Activated naive CD4-positive, alpha-beta T cell treated with anti-CD3 and anti-CD28 coated beads for 36 hours (primary cell): ENCODE measurements at regions not wholly inside any gene's neighbourhood (a gene's known extent, or its start where the extent isn't known, plus 50 kb on each side); places are given as distances from the start of the nearest gene placed in this dataset.

ENCODE experiments used
- CTCF ChIA-PET: fragments of 350-600 bp; sonication (Branson Sonifier 250); formaldehyde crosslinking; loops from one replicate; lab custom pipeline; 2021; ENCODE audit warnings: antibody characterized with exemption; lab: Charles Lee
- DNase-seq: peaks from one replicate; pipeline ENCODE4 v3.0.0-alpha.2; 2020
- H3K27ac Mint-ChIP-seq: one replicate; pipeline ENCODE4 v1.8.0; 2021; ENCODE audit warnings: mild to moderate bottlenecking, mixed read lengths
- H3K27me3 Mint-ChIP-seq: one replicate; pipeline ENCODE4 v1.8.0; 2021; ENCODE audit warnings: low read depth, mixed read lengths
- H3K36me3 Mint-ChIP-seq: one replicate; pipeline ENCODE4 v1.8.0; 2021; ENCODE audit warnings: low read depth, mixed read lengths
- H3K4me1 Mint-ChIP-seq: one replicate; pipeline ENCODE4 v1.8.0; 2021; ENCODE audit warnings: low read depth, mixed read lengths
- H3K4me3 Mint-ChIP-seq: one replicate; pipeline ENCODE4 v1.8.0; 2021; ENCODE audit warnings: mild to moderate bottlenecking, moderate library complexity, mixed read lengths
- H3K9me3 Mint-ChIP-seq: one replicate; pipeline ENCODE4 v1.8.0; 2021; ENCODE audit warnings: mixed read lengths
- intact Hi-C: fragments of 100-400 bp; cut with micrococcal nuclease; formaldehyde crosslinking; loops from one replicate; pipeline ENCODE4 v1.15.1; 2023

- DNase-seq: no peak
- no peaks in the 10 kb centered on the region for H3K4me1 Mint-ChIP-seq
- CTCF ChIA-PET: no interaction called here
- peaks cover 12% of the 10 kb centered on the region for H3K27me3 Mint-ChIP-seq
- no peak overlapping the region for H3K4me3 Mint-ChIP-seq
- H3K36me3 Mint-ChIP-seq: no peaks in the 10 kb centered on the region
- intact Hi-C loops: no loop called here
- H3K9me3 Mint-ChIP-seq: no peaks in the 10 kb centered on the region
- H3K27ac Mint-ChIP-seq: no peak overlapping the region
Observed at GRCh38 chr2:120418174-120418787, 72.3 kb downstream of the INHBB start.

GRCh38 chr2:120419073-120419472 is 73.1 kb downstream of the INHBB start:
- DNase-seq: no peak
- Mint-ChIP-seq H3K27me3 (peaks cover 12% of the 10 kb centered on the region), H3K27ac (no peak overlapping the region), H3K4me3 (no peak overlapping the region), H3K4me1 (no peaks in the 10 kb centered on the region), H3K9me3 (no peaks in the 10 kb centered on the region), H3K36me3 (no peaks in the 10 kb centered on the region)
- CTCF ChIA-PET: no interaction called here
- intact Hi-C loops: no loop called here

GRCh38 chr2:120419955-120420354 is 74.0 kb downstream of the INHBB start:
- Mint-ChIP-seq H3K9me3 (no peaks in the 10 kb centered on the region), H3K4me1 (no peaks in the 10 kb centered on the region), H3K27me3 (peaks cover 12% of the 10 kb centered on the region), H3K4me3 (no peak overlapping the region), H3K27ac (no peak overlapping the region), H3K36me3 (no peaks in the 10 kb centered on the region)
- intact Hi-C loops: no loop called here
- no peak for DNase-seq
- CTCF ChIA-PET: no interaction called here

- H3K4me3 Mint-ChIP-seq: no peak overlapping the region
- intact Hi-C loops: no loop called here
- H3K27ac Mint-ChIP-seq: no peak overlapping the region
- H3K9me3 Mint-ChIP-seq: no peaks in the 10 kb centered on the region
- CTCF ChIA-PET: no interaction called here
- peaks cover 12% of the 10 kb centered on the region for H3K27me3 Mint-ChIP-seq
- no peaks in the 10 kb centered on the region for H3K36me3 Mint-ChIP-seq
- no peak for DNase-seq
- no peaks in the 10 kb centered on the region for H3K4me1 Mint-ChIP-seq
Observed at GRCh38 chr2:120421126-120421829, 75.3 kb downstream of the INHBB start.

- no peaks in the 10 kb centered on the region for H3K36me3 Mint-ChIP-seq
- intact Hi-C loops: no loop called here
- no peaks in the 10 kb centered on the region for H3K9me3 Mint-ChIP-seq
- H3K27ac Mint-ChIP-seq: no peak overlapping the region
- no peak overlapping the region for H3K4me3 Mint-ChIP-seq
- H3K27me3 Mint-ChIP-seq: peaks cover 12% of the 10 kb centered on the region
- DNase-seq: no peak
- no peaks in the 10 kb centered on the region for H3K4me1 Mint-ChIP-seq
- CTCF ChIA-PET: no interaction called here
Observed at GRCh38 chr2:120421830-120422175, 75.9 kb downstream of the INHBB start.

GRCh38 chr2:120422465-120423160 is 76.7 kb downstream of the INHBB start:
- intact Hi-C loops: no loop called here
- H3K27ac Mint-ChIP-seq: no peak overlapping the region
- no peak for DNase-seq
- no peaks in the 10 kb centered on the region for H3K9me3 Mint-ChIP-seq
- CTCF ChIA-PET: no interaction called here
- H3K4me1 Mint-ChIP-seq: no peaks in the 10 kb centered on the region
- H3K4me3 Mint-ChIP-seq: no peak overlapping the region
- H3K36me3 Mint-ChIP-seq: no peaks in the 10 kb centered on the region
- peaks cover 16% of the 10 kb centered on the region for H3K27me3 Mint-ChIP-seq

- Mint-ChIP-seq H3K27ac (no peak overlapping the region), H3K9me3 (no peaks in the 10 kb centered on the region), H3K4me3 (no peak overlapping the region), H3K4me1 (no peaks in the 10 kb centered on the region), H3K36me3 (no peaks in the 10 kb centered on the region), H3K27me3 (peaks cover 12% of the 10 kb centered on the region)
- CTCF ChIA-PET: no interaction called here
- DNase-seq: no peak
- intact Hi-C loops: no loop called here
Observed at GRCh38 chr2:120423167-120423943, 77.4 kb downstream of the INHBB start.

GRCh38 chr2:120424274-120424796 is 78.4 kb downstream of the INHBB start:
- CTCF ChIA-PET: no interaction called here
- H3K36me3 Mint-ChIP-seq: no peaks in the 10 kb centered on the region
- intact Hi-C loops: no loop called here
- no peak overlapping the region for H3K4me3 Mint-ChIP-seq
- H3K27me3 Mint-ChIP-seq: peaks cover 9% of the 10 kb centered on the region
- H3K27ac Mint-ChIP-seq: no peak overlapping the region
- H3K9me3 Mint-ChIP-seq: no peaks in the 10 kb centered on the region
- no peak for DNase-seq
- H3K4me1 Mint-ChIP-seq: no peaks in the 10 kb centered on the region

- no peak overlapping the region for H3K27ac Mint-ChIP-seq
- no peak for DNase-seq
- peaks cover 9% of the 10 kb centered on the region for H3K27me3 Mint-ChIP-seq
- H3K4me3 Mint-ChIP-seq: no peak overlapping the region
- H3K36me3 Mint-ChIP-seq: no peaks in the 10 kb centered on the region
- no peaks in the 10 kb centered on the region for H3K9me3 Mint-ChIP-seq
- no peaks in the 10 kb centered on the region for H3K4me1 Mint-ChIP-seq
- intact Hi-C loops: no loop called here
- CTCF ChIA-PET: no interaction called here
Observed at GRCh38 chr2:120425014-120425413, 79.1 kb downstream of the INHBB start.

- DNase-seq: no peak
- Mint-ChIP-seq H3K9me3 (no peaks in the 10 kb centered on the region), H3K4me1 (no peaks in the 10 kb centered on the region), H3K36me3 (no peaks in the 10 kb centered on the region), H3K27me3 (peaks cover 6% of the 10 kb centered on the region), H3K27ac (no peak overlapping the region), H3K4me3 (no peak overlapping the region)
- intact Hi-C loops: no loop called here
- CTCF ChIA-PET: no interaction called here
Observed at GRCh38 chr2:120428748-120429147, 82.8 kb downstream of the INHBB start.

- Mint-ChIP-seq H3K4me3 (no peak overlapping the region), H3K4me1 (no peaks in the 10 kb centered on the region), H3K36me3 (no peaks in the 10 kb centered on the region), H3K27me3 (peaks cover 6% of the 10 kb centered on the region), H3K9me3 (no peaks in the 10 kb centered on the region), H3K27ac (no peak overlapping the region)
- intact Hi-C loops: no loop called here
- CTCF ChIA-PET: no interaction called here
- no peak for DNase-seq
Observed at GRCh38 chr2:120429586-120430500, 83.9 kb downstream of the INHBB start.

- no peak for DNase-seq
- H3K4me3 Mint-ChIP-seq: no peak overlapping the region
- H3K27me3 Mint-ChIP-seq: peaks cover 6% of the 10 kb centered on the region
- no peaks in the 10 kb centered on the region for H3K4me1 Mint-ChIP-seq
- H3K9me3 Mint-ChIP-seq: no peaks in the 10 kb centered on the region
- no peak overlapping the region for H3K27ac Mint-ChIP-seq
- intact Hi-C loops: no loop called here
- H3K36me3 Mint-ChIP-seq: no peaks in the 10 kb centered on the region
- CTCF ChIA-PET: interaction anchor here (0.9 kb wide), 1 partner anchor 118 kb away, joined by 3 read pairs; no protein-coding TSS in a partner anchor
Observed at GRCh38 chr2:120430501-120430830, 84.5 kb downstream of the INHBB start.
